ENCODE measurements at regions not wholly inside any gene's neighbourhood (a gene's known extent, or its start where the extent isn't known, plus 50 kb on each side); places are given as distances from the start of the nearest gene placed in this dataset.

DNA sequence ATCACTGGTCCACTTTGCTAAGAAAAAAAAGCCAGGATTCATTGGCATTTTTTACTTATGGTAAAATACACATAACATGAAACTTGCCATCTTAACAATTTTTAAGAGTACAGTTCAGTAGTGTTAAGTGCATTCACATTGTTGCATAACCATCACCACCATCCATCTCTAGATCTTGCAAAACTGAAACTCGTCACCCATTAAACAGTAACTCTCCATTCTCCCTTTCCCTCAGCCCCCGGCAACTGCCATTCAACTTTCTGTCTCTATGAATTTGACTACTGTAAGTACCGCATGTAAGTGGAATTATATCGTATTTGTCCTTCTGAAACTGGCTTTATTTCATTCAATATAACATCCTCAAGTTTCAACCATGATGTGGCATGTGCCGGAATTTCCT lies 56.3 kb upstream of the LNX1 start:
- no peak overlapping the region for H3K9ac ChIP-seq (ENCODE audit: low read length)
- no peak overlapping the region for H3K27ac ChIP-seq (ENCODE audit: low read length)
- CTCF ChIA-PET, result no interaction called here
- H3K27me3 ChIP-seq (ENCODE audit: low read length), result no peaks in the 10 kb centered on the region
- no peaks in the 10 kb centered on the region for H3K9me2 ChIP-seq (replicated peaks; ENCODE audit: low read length)
- H4K20me1 ChIP-seq (ENCODE audit: low read length), result no peaks in the 10 kb centered on the region
- POLR2A ChIA-PET (ENCODE audit: unreplicated experiment), result no interaction called here
- no peaks in the 10 kb centered on the region for H3K9me3 ChIP-seq (ENCODE audit: low read length)
- no TSS peak for BruUV-seq (replicated peaks)
- DNase-seq (no peak), ATAC-seq (no peak)
- H2AFZ ChIP-seq (ENCODE audit: low read length), result no peak overlapping the region
- peaks cover 28% of the 10 kb centered on the region for H3K4me1 ChIP-seq (ENCODE audit: insufficient read depth, low read length)
- intact Hi-C loops (cut with micrococcal nuclease), result no loop called here
- H3F3A ChIP-seq (ENCODE audit: low read length, unreplicated experiment), result no peaks in the 10 kb centered on the region
- no peaks in the 10 kb centered on the region for H3K79me2 ChIP-seq (ENCODE audit: low read length)
- TF ChIP-seq EZH2phosphoT487 (IDR thresholded peaks at IDR 0.05; ENCODE audit: borderline replicate concordance, low read length) (no peak), EZH2 (IDR thresholded peaks at IDR 0.05; ENCODE audit: low read length, unreplicated experiment) (no peak)
- TF ChIP-seq, protein P1, sequence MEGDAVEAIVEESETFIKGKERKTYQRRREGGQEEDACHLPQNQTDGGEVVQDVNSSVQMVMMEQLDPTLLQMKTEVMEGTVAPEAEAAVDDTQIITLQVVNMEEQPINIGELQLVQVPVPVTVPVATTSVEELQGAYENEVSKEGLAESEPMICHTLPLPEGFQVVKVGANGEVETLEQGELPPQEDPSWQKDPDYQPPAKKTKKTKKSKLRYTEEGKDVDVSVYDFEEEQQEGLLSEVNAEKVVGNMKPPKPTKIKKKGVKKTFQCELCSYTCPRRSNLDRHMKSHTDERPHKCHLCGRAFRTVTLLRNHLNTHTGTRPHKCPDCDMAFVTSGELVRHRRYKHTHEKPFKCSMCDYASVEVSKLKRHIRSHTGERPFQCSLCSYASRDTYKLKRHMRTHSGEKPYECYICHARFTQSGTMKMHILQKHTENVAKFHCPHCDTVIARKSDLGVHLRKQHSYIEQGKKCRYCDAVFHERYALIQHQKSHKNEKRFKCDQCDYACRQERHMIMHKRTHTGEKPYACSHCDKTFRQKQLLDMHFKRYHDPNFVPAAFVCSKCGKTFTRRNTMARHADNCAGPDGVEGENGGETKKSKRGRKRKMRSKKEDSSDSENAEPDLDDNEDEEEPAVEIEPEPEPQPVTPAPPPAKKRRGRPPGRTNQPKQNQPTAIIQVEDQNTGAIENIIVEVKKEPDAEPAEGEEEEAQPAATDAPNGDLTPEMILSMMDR (conservative IDR thresholded peaks at IDR 0.05; ENCODE audit: low read depth, low read length), result no peak
- no peak overlapping the region for H3K4me2 ChIP-seq (ENCODE audit: low read length)
- H3K4me3 ChIP-seq (ENCODE audit: low read length), result no peak overlapping the region
- H3K36me3 ChIP-seq (ENCODE audit: low read depth, low read length), result no peaks in the 10 kb centered on the region

DNA sequence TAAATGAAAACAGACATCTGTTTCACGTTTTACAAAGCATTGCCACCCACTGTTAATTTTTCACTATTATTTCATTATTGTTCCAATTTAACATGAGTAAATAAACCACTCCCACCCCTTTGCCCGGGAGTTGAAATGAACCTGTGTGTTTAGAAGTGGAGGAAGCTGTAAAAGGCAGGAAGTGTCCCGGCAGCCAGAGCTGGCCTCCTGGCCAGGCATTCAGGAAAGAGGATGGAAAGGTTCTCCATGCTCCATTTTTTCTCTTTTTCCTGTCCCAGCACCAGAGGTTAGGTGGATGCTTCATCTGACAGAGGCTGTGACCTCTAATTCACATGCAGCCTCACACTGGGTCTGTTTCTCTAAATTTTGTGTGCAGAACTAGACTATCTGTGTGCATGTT lies 55.5 kb upstream of the LNX1 start:
- no peaks in the 10 kb centered on the region for H3K36me3 ChIP-seq (ENCODE audit: low read depth, low read length)
- intact Hi-C loops (cut with micrococcal nuclease), result no loop called here
- BruUV-seq (replicated peaks), result no TSS peak
- no peaks in the 10 kb centered on the region for H3F3A ChIP-seq (ENCODE audit: low read length, unreplicated experiment)
- no peak overlapping the region for H3K4me3 ChIP-seq (ENCODE audit: low read length)
- CTCF ChIA-PET, result interaction anchor here (1.0 kb wide), 1 partner anchor 60 kb away, joined by 5 read pairs; no protein-coding TSS in a partner anchor
- H3K9me2 ChIP-seq (replicated peaks; ENCODE audit: low read length), result no peaks in the 10 kb centered on the region
- POLR2A ChIA-PET (ENCODE audit: unreplicated experiment), result interaction anchor here (0.7 kb wide), 1 partner anchor 105 kb away, joined by 5 read pairs; no protein-coding TSS in a partner anchor
- H3K27ac ChIP-seq (ENCODE audit: low read length), result no peak overlapping the region
- no peaks in the 10 kb centered on the region for H4K20me1 ChIP-seq (ENCODE audit: low read length)
- no peaks in the 10 kb centered on the region for H3K79me2 ChIP-seq (ENCODE audit: low read length)
- peak overlapping the region; percentile 58 for H2AFZ ChIP-seq (ENCODE audit: low read length)
- no peak overlapping the region for H3K9ac ChIP-seq (ENCODE audit: low read length)
- DNase-seq (peak; percentile 47), ATAC-seq (peak; percentile 75)
- H3K27me3 ChIP-seq (ENCODE audit: low read length), result no peaks in the 10 kb centered on the region
- TF ChIP-seq EZH2phosphoT487 (IDR thresholded peaks at IDR 0.05; ENCODE audit: borderline replicate concordance, low read length), result no peak
- TF ChIP-seq, protein P1 (conservative IDR thresholded peaks at IDR 0.05; ENCODE audit: low read depth, low read length), result no peak
- TF ChIP-seq EZH2 (IDR thresholded peaks at IDR 0.05; ENCODE audit: low read length, unreplicated experiment), result no peak
- peaks cover 28% of the 10 kb centered on the region for H3K4me1 ChIP-seq (ENCODE audit: insufficient read depth, low read length)
- H3K9me3 ChIP-seq (ENCODE audit: low read length), result no peaks in the 10 kb centered on the region
- H3K4me2 ChIP-seq (ENCODE audit: low read length), result peak overlapping the region; percentile 20

DNA sequence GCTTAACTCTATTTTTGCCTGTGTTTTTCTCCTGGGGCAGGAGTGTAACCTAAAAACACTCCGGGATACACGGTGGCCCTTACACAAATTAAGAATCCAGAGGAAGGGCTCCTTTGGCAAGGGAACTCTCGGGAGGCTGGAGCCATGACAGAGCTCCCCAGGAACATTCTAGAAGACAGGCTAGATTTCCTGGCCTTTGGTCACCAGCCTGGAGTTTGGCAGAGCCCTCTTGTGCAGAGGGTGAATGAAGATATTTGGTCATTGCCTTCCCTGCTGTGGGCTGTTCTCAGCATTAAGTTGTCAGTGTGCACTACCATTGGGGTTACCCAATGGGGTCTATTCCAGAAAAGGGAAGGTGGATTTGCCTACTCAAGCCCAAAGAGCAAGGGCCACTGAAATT lies 53.8 kb upstream of the LNX1 start:
- ATAC-seq (no peak), DNase-seq (no peak)
- no peaks in the 10 kb centered on the region for H3K27me3 ChIP-seq (ENCODE audit: low read length)
- H3K27ac ChIP-seq (ENCODE audit: low read length), result peak overlapping the region; percentile 76
- TF ChIP-seq EZH2 (IDR thresholded peaks at IDR 0.05; ENCODE audit: low read length, unreplicated experiment) (no peak), EZH2phosphoT487 (IDR thresholded peaks at IDR 0.05; ENCODE audit: borderline replicate concordance, low read length) (no peak)
- no peaks in the 10 kb centered on the region for H3K9me2 ChIP-seq (replicated peaks; ENCODE audit: low read length)
- no peaks in the 10 kb centered on the region for H4K20me1 ChIP-seq (ENCODE audit: low read length)
- H3K9ac ChIP-seq (ENCODE audit: low read length), result no peak overlapping the region; the same call in 1 of the 2 replicates
- H3K4me1 ChIP-seq (ENCODE audit: insufficient read depth, low read length), result peaks cover 28% of the 10 kb centered on the region
- no peaks in the 10 kb centered on the region for H3K9me3 ChIP-seq (ENCODE audit: low read length)
- no peaks in the 10 kb centered on the region for H3F3A ChIP-seq (ENCODE audit: low read length, unreplicated experiment)
- no peaks in the 10 kb centered on the region for H3K79me2 ChIP-seq (ENCODE audit: low read length)
- no peak overlapping the region for H3K4me3 ChIP-seq (ENCODE audit: low read length)
- peak overlapping the region; percentile 70 for H3K4me2 ChIP-seq (ENCODE audit: low read length)
- H3K36me3 ChIP-seq (ENCODE audit: low read depth, low read length), result no peaks in the 10 kb centered on the region
- intact Hi-C loops (cut with micrococcal nuclease), result no loop called here
- ChIA-PET POLR2A (ENCODE audit: unreplicated experiment) (no interaction called here), CTCF (no interaction called here)
- no TSS peak for BruUV-seq (replicated peaks)
- peak overlapping the region; percentile 67 for H2AFZ ChIP-seq (ENCODE audit: low read length)
